Adrenal gland (tissue), 9 donors: ENCODE measurements at regions not wholly inside any gene's neighbourhood (a gene's known extent, or its start where the extent isn't known, plus 50 kb on each side); places are given as distances from the start of the nearest gene placed in this dataset.

Experiments used
- DNase-seq, 7 donors: peaks; one replicate each; pipeline ENCODE4 v3.0.0-alpha.2; 2019 to 2020
- H3K27ac ChIP-seq, 5 donors: fragments of 200-600 bp; sonication (generic) in 4 of 5; 1 replicate in 3 of 5; 2 replicates in 2 of 5; pipeline versions ENCODE4 v1.5.1 to v1.8.0; 2016 to 2020; ENCODE audit warnings: mild to moderate bottlenecking in 1 of 5
- H3K27me3 ChIP-seq: fragments of 200-600 bp; 2 replicates; pipeline ENCODE4 v1.8.0; 2021
- H3K36me3 ChIP-seq, 2 donors: fragments of 200-600 bp; replicated peaks in 1 of 2; 1 replicate in 1 of 2; 2 replicates in 1 of 2; pipeline versions ENCODE4 v1.5.1 to v1.8.0; 2018 to 2022
- H3K4me1 ChIP-seq, 2 donors: fragments of 200-600 bp; replicated peaks in 1 of 2; 1 replicate in 1 of 2; 2 replicates in 1 of 2; pipeline versions ENCODE4 v1.5.1 to v1.8.0; 2018 to 2021
- H3K4me3 ChIP-seq, 4 donors: fragments of 200-600 bp; sonication (generic) in 3 of 4; one replicate each; pipeline ENCODE4 v1.5.1; 2016 to 2018
- H3K9me3 ChIP-seq, 3 donors: fragments of 200-600 bp; sonication (generic) in 1 of 3; replicated peaks in 1 of 3; 1 replicate in 2 of 3; 2 replicates in 1 of 3; pipeline versions ENCODE4 v1.5.1 to v1.8.0; 2016 to 2021
- POLR2A ChIP-seq, 2 donors: fragments of 450-650 bp; IDR thresholded peaks; one replicate each; pipeline ENCODE4 v1.6.1; 2017; ENCODE audit warnings: antibody characterized with exemption in 2 of 2, mild to moderate bottlenecking in 2 of 2, moderate library complexity in 1 of 2
- WGBS, 4 donors: extraction: QIAGEN DNeasy Blood & Tissue Kit in 2 of 4; methylation state at CpG; one replicate each; pipeline versions ENCODE4 v1.1.5 to v1.1.7; 2013 to 2017; 5-methylcytosine and 5-hydroxymethylcytosine counted together
- intact Hi-C, 2 donors: fragments of 100-400 bp; cut with DNase I; formaldehyde crosslinking; loops; one replicate each; pipeline versions ENCODE4 v1.14.1 to v1.15.0; 2022 to 2023
- TF ChIP-seq, protein P1 (sequence below), 6 experiments: fragments of 450-650 bp in 4 of 6; fragments of 200-600 bp in 2 of 6; sonication (generic) in 1 of 6; IDR thresholded peaks; 1 replicate in 5 of 6; 2 replicates in 1 of 6; pipeline versions ENCODE4 v1.5.1 to v1.8.0; 2016 to 2021; ENCODE audit warnings: antibody characterized with exemption in 6 of 6, mild to moderate bottlenecking in 2 of 6, moderate library complexity in 1 of 6
- donor health status: healthy with polysubstance abuse.
- donor health status: Bipolar disorder and iron deficiency.
- donor health status: DM: yes; HTN: yes; CAD: no.
- donor health status: DM: no; HTN: no; CAD: no.
- donor health status: DM: no; HTN: no; CAD: no.

- Histone ChIP-seq H3K4me1 (no peaks in the 10 kb centered on the region), H3K9me3 (no peaks in the 10 kb centered on the region), H3K36me3 (no peaks in the 10 kb centered on the region), H3K4me3 (no peak overlapping the region), H3K27me3 (no peaks in the 10 kb centered on the region), H3K27ac (no peak overlapping the region)
- intact Hi-C loops, result no loop called here
- DNase-seq, result no peak
- TF ChIP-seq, protein P1, sequence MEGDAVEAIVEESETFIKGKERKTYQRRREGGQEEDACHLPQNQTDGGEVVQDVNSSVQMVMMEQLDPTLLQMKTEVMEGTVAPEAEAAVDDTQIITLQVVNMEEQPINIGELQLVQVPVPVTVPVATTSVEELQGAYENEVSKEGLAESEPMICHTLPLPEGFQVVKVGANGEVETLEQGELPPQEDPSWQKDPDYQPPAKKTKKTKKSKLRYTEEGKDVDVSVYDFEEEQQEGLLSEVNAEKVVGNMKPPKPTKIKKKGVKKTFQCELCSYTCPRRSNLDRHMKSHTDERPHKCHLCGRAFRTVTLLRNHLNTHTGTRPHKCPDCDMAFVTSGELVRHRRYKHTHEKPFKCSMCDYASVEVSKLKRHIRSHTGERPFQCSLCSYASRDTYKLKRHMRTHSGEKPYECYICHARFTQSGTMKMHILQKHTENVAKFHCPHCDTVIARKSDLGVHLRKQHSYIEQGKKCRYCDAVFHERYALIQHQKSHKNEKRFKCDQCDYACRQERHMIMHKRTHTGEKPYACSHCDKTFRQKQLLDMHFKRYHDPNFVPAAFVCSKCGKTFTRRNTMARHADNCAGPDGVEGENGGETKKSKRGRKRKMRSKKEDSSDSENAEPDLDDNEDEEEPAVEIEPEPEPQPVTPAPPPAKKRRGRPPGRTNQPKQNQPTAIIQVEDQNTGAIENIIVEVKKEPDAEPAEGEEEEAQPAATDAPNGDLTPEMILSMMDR (IDR thresholded peaks at IDR 0.05), result no peak
- TF ChIP-seq POLR2A (IDR thresholded peaks at IDR 0.05), result no peak
Measured at GRCh38 chr12:89264837-89265236, 87.5 kb downstream of the DUSP6 start.

DNA sequence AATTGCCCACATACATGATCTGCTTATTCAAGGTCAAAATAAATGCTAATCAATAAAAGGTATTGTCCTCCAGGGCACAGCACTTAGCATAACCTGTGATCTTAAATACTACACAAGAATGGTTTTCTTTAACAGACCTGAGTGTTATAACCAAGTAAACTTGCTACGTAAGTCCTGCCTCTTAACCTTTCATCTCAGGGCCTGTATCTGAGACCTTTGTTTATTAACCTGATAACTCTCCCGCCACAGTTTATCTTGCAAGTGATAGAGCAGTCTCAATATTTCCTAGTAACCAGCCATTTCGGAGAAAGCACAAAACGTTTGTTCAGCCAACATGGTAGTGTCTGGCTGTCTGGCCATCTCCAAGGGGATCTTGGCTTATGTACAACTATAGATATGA is 88.4 kb downstream of the DUSP6 start:
- no peaks in the 10 kb centered on the region for H3K36me3 ChIP-seq
- H3K4me1 ChIP-seq, result no peaks in the 10 kb centered on the region
- intact Hi-C loops, result no loop called here
- WGBS, 4 donors, result 89 to 95% (median 90%) methylated on average over 4 of the region's 4 CpGs
- H3K27me3 ChIP-seq, result no peaks in the 10 kb centered on the region
- H3K9me3 ChIP-seq, result no peaks in the 10 kb centered on the region
- TF ChIP-seq, protein P1 (IDR thresholded peaks at IDR 0.05), result no peak
- no peak for TF ChIP-seq POLR2A (IDR thresholded peaks at IDR 0.05)
- H3K4me3 ChIP-seq, result no peak overlapping the region
- no peak for DNase-seq
- no peak overlapping the region for H3K27ac ChIP-seq

DNA sequence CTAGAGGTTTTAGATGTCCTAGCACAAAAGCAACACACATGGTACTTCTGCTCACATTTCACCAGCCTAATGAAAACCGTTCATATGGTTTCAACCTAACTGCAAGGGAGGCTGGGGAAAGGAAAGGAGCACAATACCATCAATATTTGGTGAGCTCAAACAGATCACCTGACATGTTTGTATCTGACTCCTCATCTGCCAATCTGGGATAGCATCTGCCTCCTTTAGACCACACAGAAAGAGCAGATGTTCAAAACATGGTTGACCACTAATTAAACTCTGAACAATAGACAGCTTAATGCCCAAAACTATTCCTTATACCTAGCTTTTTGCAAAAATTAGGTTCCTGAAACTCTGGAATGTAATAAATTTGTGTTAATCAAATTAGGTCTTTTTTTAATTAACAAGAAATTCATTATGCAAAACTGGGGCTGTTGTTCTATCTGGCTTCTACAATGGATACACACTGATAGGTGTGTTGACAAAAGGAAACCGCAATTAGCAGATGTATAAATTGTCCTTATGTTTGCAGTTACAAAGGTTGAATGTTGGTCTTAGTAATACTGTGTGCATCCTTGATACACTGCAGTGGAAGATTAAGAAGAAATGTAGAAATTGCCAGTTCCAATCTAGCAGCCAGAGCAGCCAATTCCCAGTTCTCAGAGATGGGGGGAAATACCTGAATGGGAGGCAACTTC is 89.3 kb downstream of the DUSP6 start:
- no peak overlapping the region for H3K4me3 ChIP-seq
- H3K27me3 ChIP-seq, result no peaks in the 10 kb centered on the region
- intact Hi-C loops, result no loop called here
- H3K27ac ChIP-seq, result no peak overlapping the region
- no peak for DNase-seq
- TF ChIP-seq, protein P1 (IDR thresholded peaks at IDR 0.05), result no peak
- no peak for TF ChIP-seq POLR2A (IDR thresholded peaks at IDR 0.05)
- H3K9me3 ChIP-seq, result no peaks in the 10 kb centered on the region
- no peaks in the 10 kb centered on the region for H3K4me1 ChIP-seq
- no peaks in the 10 kb centered on the region for H3K36me3 ChIP-seq
- WGBS, 4 donors, result 86 to 94% (median 92%) methylated on average over 2 of the region's 2 CpGs

DNA sequence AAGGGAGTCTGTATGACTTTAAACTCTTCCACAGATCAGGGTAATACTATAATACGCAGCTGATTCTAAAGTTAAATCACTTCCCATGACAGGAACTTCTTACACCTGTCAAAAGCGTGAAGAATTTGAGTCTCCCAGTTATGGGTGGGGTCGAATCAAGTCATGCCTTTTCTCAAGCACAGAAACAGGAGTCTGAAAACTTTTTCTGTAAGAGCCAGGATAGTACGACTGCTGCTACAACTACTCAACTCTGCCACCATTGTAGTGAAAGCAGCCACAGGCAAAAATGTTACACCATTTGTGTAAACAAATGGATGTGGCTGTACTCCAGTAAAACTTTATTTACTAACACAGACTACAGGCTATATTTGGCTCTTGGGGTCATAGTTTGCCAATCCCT is 90.3 kb downstream of the DUSP6 start:
- H3K27me3 ChIP-seq, result no peaks in the 10 kb centered on the region
- intact Hi-C loops, result no loop called here
- no peaks in the 10 kb centered on the region for H3K9me3 ChIP-seq
- no peak for DNase-seq
- TF ChIP-seq, protein P1 (IDR thresholded peaks at IDR 0.05), result no peak
- TF ChIP-seq POLR2A (IDR thresholded peaks at IDR 0.05), result no peak
- H3K4me1 ChIP-seq, result no peaks in the 10 kb centered on the region
- H3K27ac ChIP-seq, result no peak overlapping the region
- H3K4me3 ChIP-seq, result no peak overlapping the region
- WGBS, 4 donors, result 71 to 81% (median 76%) methylated on average over 4 of the region's 4 CpGs
- no peaks in the 10 kb centered on the region for H3K36me3 ChIP-seq
